ENCODE measurements at regions not wholly inside any gene's neighbourhood (a gene's known extent, or its start where the extent isn't known, plus 50 kb on each side); places are given as distances from the start of the nearest gene placed in this dataset.

DNA sequence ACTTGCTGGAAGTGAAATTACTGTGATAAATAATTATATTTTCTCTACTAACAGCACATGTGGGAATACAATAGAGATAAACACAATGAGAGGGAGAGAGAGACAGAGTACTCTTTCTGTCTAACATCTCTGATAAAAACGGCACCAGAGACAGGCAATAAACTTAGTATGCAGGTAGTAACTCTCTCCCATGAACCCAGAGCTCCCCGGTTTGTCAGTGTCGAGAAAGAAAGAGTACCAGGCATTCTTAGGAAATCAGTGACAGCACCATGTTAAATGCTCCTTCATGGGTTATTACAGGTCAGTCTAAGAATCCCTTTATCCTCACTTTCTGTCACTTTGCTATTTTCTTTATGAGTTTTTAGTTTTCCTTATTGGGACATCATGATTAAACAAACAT lies 110.7 kb upstream of the EPHA3 start:
- Histone ChIP-seq H3K27ac (no peak overlapping the region), H3K4me3 (no peak overlapping the region), H3K9me3 (no peaks in the 10 kb centered on the region), H3K27me3 (no peaks in the 10 kb centered on the region), H3K4me1 (no peaks in the 10 kb centered on the region), H3K36me3 (no peaks in the 10 kb centered on the region)
- intact Hi-C loops (cut with DNase I) = no loop called here
- DNase-seq = no peak
- WGBS, 2 donors = 15 to 54% methylated on average over 3 of the region's 3 CpGs
- TF ChIP-seq POLR2A (IDR thresholded peaks at IDR 0.05) (no peak), EP300 (IDR thresholded peaks at IDR 0.05) (no peak), POLR2AphosphoS5 (IDR thresholded peaks at IDR 0.05) (no peak)
- TF ChIP-seq, protein P1, sequence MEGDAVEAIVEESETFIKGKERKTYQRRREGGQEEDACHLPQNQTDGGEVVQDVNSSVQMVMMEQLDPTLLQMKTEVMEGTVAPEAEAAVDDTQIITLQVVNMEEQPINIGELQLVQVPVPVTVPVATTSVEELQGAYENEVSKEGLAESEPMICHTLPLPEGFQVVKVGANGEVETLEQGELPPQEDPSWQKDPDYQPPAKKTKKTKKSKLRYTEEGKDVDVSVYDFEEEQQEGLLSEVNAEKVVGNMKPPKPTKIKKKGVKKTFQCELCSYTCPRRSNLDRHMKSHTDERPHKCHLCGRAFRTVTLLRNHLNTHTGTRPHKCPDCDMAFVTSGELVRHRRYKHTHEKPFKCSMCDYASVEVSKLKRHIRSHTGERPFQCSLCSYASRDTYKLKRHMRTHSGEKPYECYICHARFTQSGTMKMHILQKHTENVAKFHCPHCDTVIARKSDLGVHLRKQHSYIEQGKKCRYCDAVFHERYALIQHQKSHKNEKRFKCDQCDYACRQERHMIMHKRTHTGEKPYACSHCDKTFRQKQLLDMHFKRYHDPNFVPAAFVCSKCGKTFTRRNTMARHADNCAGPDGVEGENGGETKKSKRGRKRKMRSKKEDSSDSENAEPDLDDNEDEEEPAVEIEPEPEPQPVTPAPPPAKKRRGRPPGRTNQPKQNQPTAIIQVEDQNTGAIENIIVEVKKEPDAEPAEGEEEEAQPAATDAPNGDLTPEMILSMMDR (IDR thresholded peaks at IDR 0.05) = no peak

DNA sequence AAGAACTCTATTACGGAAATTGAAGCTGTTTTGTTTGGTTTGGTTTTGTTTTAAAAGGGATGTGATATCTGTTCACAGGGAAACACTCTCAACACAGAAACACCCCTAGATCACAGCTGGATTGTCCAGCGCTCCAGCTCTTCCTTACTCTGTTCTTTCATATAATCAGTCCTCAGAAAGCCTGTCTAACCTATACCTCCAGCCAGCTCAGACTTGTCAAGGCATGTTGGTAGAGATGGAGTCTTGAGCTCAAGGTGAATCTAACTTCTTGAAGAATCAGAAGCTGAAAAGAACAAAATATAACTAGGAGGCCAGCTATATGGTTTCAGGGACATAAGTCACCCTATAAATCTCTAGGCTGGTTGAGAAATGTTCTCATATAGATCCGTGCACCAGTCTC lies 110.2 kb upstream of the EPHA3 start:
- Histone ChIP-seq H3K4me1 (no peaks in the 10 kb centered on the region), H3K4me3 (no peak overlapping the region), H3K27me3 (no peaks in the 10 kb centered on the region), H3K27ac (no peak overlapping the region), H3K9me3 (no peaks in the 10 kb centered on the region), H3K36me3 (no peaks in the 10 kb centered on the region)
- no peak for DNase-seq
- TF ChIP-seq, protein P1 (IDR thresholded peaks at IDR 0.05) = no peak
- TF ChIP-seq EP300 (IDR thresholded peaks at IDR 0.05) (no peak), POLR2A (IDR thresholded peaks at IDR 0.05) (no peak), POLR2AphosphoS5 (IDR thresholded peaks at IDR 0.05) (no peak)
- 52 to 79% methylated on average over 3 of the region's 3 CpGs for whole genome bisulfite sequencing, 2 donors
- intact Hi-C loops (cut with DNase I) = no loop called here

DNA sequence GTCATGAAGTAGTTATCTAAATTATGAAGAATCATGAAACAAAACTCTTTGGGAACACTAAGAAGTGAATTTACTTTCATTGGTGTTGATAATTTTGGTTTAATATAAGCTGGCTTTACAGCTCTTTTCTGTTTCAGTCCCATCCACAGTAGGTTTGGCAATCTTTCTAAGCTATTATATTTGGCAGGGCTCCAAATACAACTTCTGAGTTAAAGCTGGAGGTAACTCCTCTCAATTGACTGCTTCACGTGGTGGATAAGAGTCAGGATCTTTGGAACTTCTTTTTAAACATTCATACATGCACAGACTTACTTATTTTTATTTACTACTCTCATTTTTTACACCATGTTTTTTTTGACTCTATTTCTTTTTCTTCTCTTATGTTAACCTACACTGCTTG lies 106.5 kb upstream of the EPHA3 start:
- Histone ChIP-seq H3K4me1 (no peaks in the 10 kb centered on the region), H3K4me3 (no peak overlapping the region), H3K27ac (no peak overlapping the region), H3K27me3 (no peaks in the 10 kb centered on the region), H3K36me3 (no peaks in the 10 kb centered on the region), H3K9me3 (no peaks in the 10 kb centered on the region)
- 11 to 46% methylated on average over 1 of the region's 1 CpG for WGBS, 2 donors
- no peak for TF ChIP-seq EP300 (IDR thresholded peaks at IDR 0.05)
- TF ChIP-seq POLR2AphosphoS5 (IDR thresholded peaks at IDR 0.05) = no peak
- TF ChIP-seq, protein P1 (IDR thresholded peaks at IDR 0.05) = no peak
- TF ChIP-seq POLR2A (IDR thresholded peaks at IDR 0.05) = no peak
- no peak for DNase-seq
- intact Hi-C loops (cut with DNase I) = no loop called here

DNA sequence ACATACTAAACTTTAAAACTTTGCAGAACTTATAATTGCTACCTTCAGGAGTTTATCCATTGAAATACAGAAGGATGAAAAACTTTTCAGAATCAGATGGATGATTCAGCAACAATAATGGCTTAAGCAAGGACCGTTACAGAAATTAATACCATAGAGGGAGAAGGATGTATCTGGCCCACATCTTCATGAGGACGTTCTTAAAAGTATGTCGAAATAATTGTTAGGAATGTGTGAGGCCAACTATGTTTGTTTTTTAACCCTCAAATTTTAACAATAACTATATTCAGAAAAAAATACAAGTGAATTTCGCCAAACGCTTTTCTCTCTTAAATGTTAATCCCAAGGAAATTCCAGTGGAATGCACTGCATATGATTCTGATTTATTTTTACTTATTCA lies 105.2 kb upstream of the EPHA3 start:
- no peak for DNase-seq
- 70 to 87% methylated on average over 5 of the region's 5 CpGs for WGBS, 2 donors
- Histone ChIP-seq H3K9me3 (no peaks in the 10 kb centered on the region), H3K4me3 (no peak overlapping the region), H3K4me1 (no peaks in the 10 kb centered on the region), H3K36me3 (no peaks in the 10 kb centered on the region), H3K27me3 (no peaks in the 10 kb centered on the region), H3K27ac (no peak overlapping the region)
- no peak for TF ChIP-seq EP300 (IDR thresholded peaks at IDR 0.05)
- no peak for TF ChIP-seq POLR2AphosphoS5 (IDR thresholded peaks at IDR 0.05)
- TF ChIP-seq, protein P1 (IDR thresholded peaks at IDR 0.05) = no peak
- TF ChIP-seq POLR2A (IDR thresholded peaks at IDR 0.05) = no peak
- intact Hi-C loops (cut with DNase I) = no loop called here

DNA sequence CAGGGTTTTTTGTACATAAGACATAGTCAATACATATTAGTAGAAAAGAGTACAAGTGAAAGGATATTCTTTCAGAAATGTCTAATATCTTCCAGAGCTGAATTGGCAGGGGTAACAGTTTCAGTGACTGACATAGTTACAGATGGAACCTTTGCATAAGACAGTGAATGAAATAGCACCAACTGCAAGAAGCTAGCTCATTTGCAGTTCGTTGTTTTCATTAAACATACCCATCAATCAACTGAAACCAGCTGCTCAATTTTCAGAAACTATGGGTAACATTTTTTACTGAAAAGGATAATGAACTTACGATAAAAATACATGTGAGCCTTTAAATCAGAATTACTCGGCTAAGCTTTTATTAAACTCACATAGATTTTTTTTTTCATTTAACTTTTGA lies 93.9 kb upstream of the EPHA3 start:
- Histone ChIP-seq H3K9me3 (no peaks in the 10 kb centered on the region), H3K4me1 (no peaks in the 10 kb centered on the region), H3K27ac (no peak overlapping the region), H3K4me3 (no peak overlapping the region), H3K36me3 (no peaks in the 10 kb centered on the region), H3K27me3 (no peaks in the 10 kb centered on the region)
- intact Hi-C loops (cut with DNase I) = no loop called here
- WGBS, 2 donors = 78 to 87% methylated on average over 3 of the region's 3 CpGs
- DNase-seq = no peak
- TF ChIP-seq POLR2A (IDR thresholded peaks at IDR 0.05) (no peak), EP300 (IDR thresholded peaks at IDR 0.05) (no peak), POLR2AphosphoS5 (IDR thresholded peaks at IDR 0.05) (no peak)
- TF ChIP-seq, protein P1 (IDR thresholded peaks at IDR 0.05) = no peak
